ENCODE measurements at regions not wholly inside any gene's neighbourhood (a gene's known extent, or its start where the extent isn't known, plus 50 kb on each side); places are given as distances from the start of the nearest gene placed in this dataset.

- no peak overlapping the region for H3K27ac ChIP-seq (ENCODE audit: low read depth, low read length, severe bottlenecking)
- no peaks in the 10 kb centered on the region for H3K4me1 ChIP-seq (ENCODE audit: control insufficient read depth, insufficient read depth, low read length, poor library complexity, severe bottlenecking)
- H3K4me3 ChIP-seq (ENCODE audit: extremely low read depth, insufficient read depth, low read length, poor library complexity, severe bottlenecking) = no peak overlapping the region
- 100% methylated on average over 1 of the region's 1 CpG; no CpG with 5 or more reads in 1 of the 2 experiments for WGBS, 2 experiments (ENCODE audit: insufficient coverage in 2 of 2)
- H3K9me3 ChIP-seq (ENCODE audit: control insufficient read depth, low read length) = no peaks in the 10 kb centered on the region
- H3K36me3 ChIP-seq (ENCODE audit: control insufficient read depth, insufficient read depth, low read length) = no peaks in the 10 kb centered on the region
Observed at GRCh38 chr11:110966131-110966530, 253.9 kb upstream of the ARHGAP20 start.

DNA sequence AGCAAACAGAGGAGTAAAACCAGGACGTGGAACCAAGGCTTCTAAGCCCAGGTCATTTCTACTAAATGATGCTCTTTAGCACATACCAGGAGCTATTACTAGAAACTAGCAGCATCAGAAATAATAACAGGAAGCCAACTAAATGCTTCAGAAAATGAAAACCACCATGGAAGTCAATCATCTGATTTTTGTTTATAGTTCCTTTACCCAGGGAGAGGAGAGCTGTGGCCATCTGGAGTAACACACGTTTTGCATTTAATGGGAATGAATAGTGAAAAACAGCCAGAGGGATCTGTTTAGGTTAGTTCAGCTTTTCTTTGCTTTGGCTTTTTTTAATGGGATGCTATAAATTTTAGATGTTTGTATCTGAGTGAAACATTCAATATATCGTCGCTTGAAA, 250.7 kb upstream of the ARHGAP20 start:
- no peaks in the 10 kb centered on the region for H3K9me3 ChIP-seq (ENCODE audit: control insufficient read depth, low read length)
- no peaks in the 10 kb centered on the region for H3K36me3 ChIP-seq (ENCODE audit: control insufficient read depth, insufficient read depth, low read length)
- no peak overlapping the region for H3K4me3 ChIP-seq (ENCODE audit: extremely low read depth, insufficient read depth, low read length, poor library complexity, severe bottlenecking)
- 79 to 86% methylated on average over 1 to 2 of the region's 4 CpGs for WGBS, 2 experiments (ENCODE audit: insufficient coverage in 2 of 2)
- H3K4me1 ChIP-seq (ENCODE audit: control insufficient read depth, insufficient read depth, low read length, poor library complexity, severe bottlenecking) = no peaks in the 10 kb centered on the region
- no peak overlapping the region for H3K27ac ChIP-seq (ENCODE audit: low read depth, low read length, severe bottlenecking)

DNA sequence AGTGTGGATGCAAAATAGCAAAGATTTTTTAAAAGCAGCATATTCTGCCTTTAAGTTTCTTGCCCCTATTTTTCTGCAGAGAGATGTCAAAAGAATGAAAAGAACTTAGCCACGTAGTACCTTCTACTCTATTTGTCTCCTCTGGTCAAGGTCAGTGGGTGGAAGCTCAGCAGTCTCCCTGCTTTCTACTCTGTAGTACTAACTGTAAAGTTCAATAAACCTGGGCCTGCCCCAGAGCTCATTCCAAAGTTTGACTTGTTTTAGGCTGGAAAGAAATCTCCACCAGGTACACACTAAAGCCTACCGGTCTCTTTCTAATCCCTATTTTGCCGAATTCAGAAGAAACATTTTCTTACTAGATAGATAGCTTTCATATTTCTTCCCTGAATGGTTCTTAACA, 247.9 kb upstream of the ARHGAP20 start:
- Histone ChIP-seq H3K36me3 (ENCODE audit: control insufficient read depth, insufficient read depth, low read length) (no peaks in the 10 kb centered on the region), H3K4me3 (ENCODE audit: extremely low read depth, insufficient read depth, low read length, poor library complexity, severe bottlenecking) (no peak overlapping the region), H3K9me3 (ENCODE audit: control insufficient read depth, low read length) (no peaks in the 10 kb centered on the region), H3K27ac (ENCODE audit: low read depth, low read length, severe bottlenecking) (no peak overlapping the region), H3K4me1 (ENCODE audit: control insufficient read depth, insufficient read depth, low read length, poor library complexity, severe bottlenecking) (no peaks in the 10 kb centered on the region)
- WGBS, 2 experiments (ENCODE audit: insufficient coverage in 2 of 2) = 71 to 90% methylated on average over 1 to 3 of the region's 3 CpGs

GRCh38 chr11:110958216-110958615, 246.0 kb upstream of the ARHGAP20 start:
- H3K27ac ChIP-seq (ENCODE audit: low read depth, low read length, severe bottlenecking) = no peak overlapping the region
- H3K4me3 ChIP-seq (ENCODE audit: extremely low read depth, insufficient read depth, low read length, poor library complexity, severe bottlenecking) = no peak overlapping the region
- no CpG with 5 or more reads among the region's 4 CpGs for WGBS, 2 experiments (ENCODE audit: insufficient coverage in 2 of 2)
- no peaks in the 10 kb centered on the region for H3K4me1 ChIP-seq (ENCODE audit: control insufficient read depth, insufficient read depth, low read length, poor library complexity, severe bottlenecking)
- H3K36me3 ChIP-seq (ENCODE audit: control insufficient read depth, insufficient read depth, low read length) = no peaks in the 10 kb centered on the region
- H3K9me3 ChIP-seq (ENCODE audit: control insufficient read depth, low read length) = no peaks in the 10 kb centered on the region

- H3K9me3 ChIP-seq (ENCODE audit: control insufficient read depth, low read length) = no peaks in the 10 kb centered on the region
- no peak overlapping the region for H3K27ac ChIP-seq (ENCODE audit: low read depth, low read length, severe bottlenecking)
- 80 to 86% methylated on average over 1 of the region's 2 CpGs for WGBS, 2 experiments (ENCODE audit: insufficient coverage in 2 of 2)
- no peaks in the 10 kb centered on the region for H3K4me1 ChIP-seq (ENCODE audit: control insufficient read depth, insufficient read depth, low read length, poor library complexity, severe bottlenecking)
- no peaks in the 10 kb centered on the region for H3K36me3 ChIP-seq (ENCODE audit: control insufficient read depth, insufficient read depth, low read length)
- H3K4me3 ChIP-seq (ENCODE audit: extremely low read depth, insufficient read depth, low read length, poor library complexity, severe bottlenecking) = no peak overlapping the region
Observed at GRCh38 chr11:110955776-110956175, 243.5 kb upstream of the ARHGAP20 start.

- WGBS, 2 experiments (ENCODE audit: insufficient coverage in 2 of 2) = 85 to 92% methylated on average over 2 to 4 of the region's 4 CpGs
- Histone ChIP-seq H3K36me3 (ENCODE audit: control insufficient read depth, insufficient read depth, low read length) (no peaks in the 10 kb centered on the region), H3K4me3 (ENCODE audit: extremely low read depth, insufficient read depth, low read length, poor library complexity, severe bottlenecking) (no peak overlapping the region), H3K4me1 (ENCODE audit: control insufficient read depth, insufficient read depth, low read length, poor library complexity, severe bottlenecking) (no peaks in the 10 kb centered on the region), H3K9me3 (ENCODE audit: control insufficient read depth, low read length) (no peaks in the 10 kb centered on the region), H3K27ac (ENCODE audit: low read depth, low read length, severe bottlenecking) (no peak overlapping the region)
Observed at GRCh38 chr11:110951950-110952503, 239.8 kb upstream of the ARHGAP20 start.

- no peaks in the 10 kb centered on the region for H3K36me3 ChIP-seq (ENCODE audit: control insufficient read depth, insufficient read depth, low read length)
- H3K9me3 ChIP-seq (ENCODE audit: control insufficient read depth, low read length) = no peaks in the 10 kb centered on the region
- WGBS, 2 experiments (ENCODE audit: insufficient coverage in 2 of 2) = 89 to 100% methylated on average over 1 to 3 of the region's 5 CpGs
- no peaks in the 10 kb centered on the region for H3K4me1 ChIP-seq (ENCODE audit: control insufficient read depth, insufficient read depth, low read length, poor library complexity, severe bottlenecking)
- H3K27ac ChIP-seq (ENCODE audit: low read depth, low read length, severe bottlenecking) = no peak overlapping the region
- no peak overlapping the region for H3K4me3 ChIP-seq (ENCODE audit: extremely low read depth, insufficient read depth, low read length, poor library complexity, severe bottlenecking)
Observed at GRCh38 chr11:110951037-110951949, 239.1 kb upstream of the ARHGAP20 start.

- H3K4me1 ChIP-seq (ENCODE audit: control insufficient read depth, insufficient read depth, low read length, poor library complexity, severe bottlenecking) = no peaks in the 10 kb centered on the region
- no peak overlapping the region for H3K27ac ChIP-seq (ENCODE audit: low read depth, low read length, severe bottlenecking)
- WGBS, 2 experiments (ENCODE audit: insufficient coverage in 2 of 2) = 91 to 93% methylated on average over 2 to 3 of the region's 3 CpGs
- H3K9me3 ChIP-seq (ENCODE audit: control insufficient read depth, low read length) = no peaks in the 10 kb centered on the region
- no peaks in the 10 kb centered on the region for H3K36me3 ChIP-seq (ENCODE audit: control insufficient read depth, insufficient read depth, low read length)
- H3K4me3 ChIP-seq (ENCODE audit: extremely low read depth, insufficient read depth, low read length, poor library complexity, severe bottlenecking) = no peak overlapping the region
Observed at GRCh38 chr11:110948112-110948511, 235.9 kb upstream of the ARHGAP20 start.

- WGBS, 2 experiments (ENCODE audit: insufficient coverage in 2 of 2) = 81 to 86% methylated on average over 3 of the region's 3 CpGs
- Histone ChIP-seq H3K9me3 (ENCODE audit: control insufficient read depth, low read length) (no peaks in the 10 kb centered on the region), H3K4me3 (ENCODE audit: extremely low read depth, insufficient read depth, low read length, poor library complexity, severe bottlenecking) (no peak overlapping the region), H3K36me3 (ENCODE audit: control insufficient read depth, insufficient read depth, low read length) (no peaks in the 10 kb centered on the region), H3K4me1 (ENCODE audit: control insufficient read depth, insufficient read depth, low read length, poor library complexity, severe bottlenecking) (no peaks in the 10 kb centered on the region), H3K27ac (ENCODE audit: low read depth, low read length, severe bottlenecking) (no peak overlapping the region)
Observed at GRCh38 chr11:110947096-110947495, 234.9 kb upstream of the ARHGAP20 start.

DNA sequence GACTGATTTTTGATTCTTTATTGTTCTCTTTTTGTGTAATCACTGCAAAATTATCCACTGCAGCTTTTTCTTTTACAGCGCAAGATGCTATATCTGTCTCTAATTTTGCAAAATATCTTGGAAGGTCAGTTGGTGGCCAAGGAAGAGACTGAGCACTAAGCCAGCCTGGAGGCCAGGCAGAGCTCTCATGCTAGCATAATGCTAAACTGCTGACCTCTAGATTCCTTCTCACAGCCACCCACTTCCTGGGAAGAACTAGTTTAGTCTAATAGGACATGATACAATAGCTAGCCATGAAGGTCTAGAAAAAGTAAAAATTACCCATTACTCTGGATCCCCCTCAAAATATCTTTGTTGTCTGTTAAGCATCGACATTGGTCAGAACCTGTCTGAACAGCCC, 227.2 kb upstream of the ARHGAP20 start:
- 100% methylated on average over 1 of the region's 2 CpGs for WGBS, 2 experiments (ENCODE audit: insufficient coverage in 2 of 2)
- no peaks in the 10 kb centered on the region for H3K36me3 ChIP-seq (ENCODE audit: control insufficient read depth, insufficient read depth, low read length)
- no peak overlapping the region for H3K27ac ChIP-seq (ENCODE audit: low read depth, low read length, severe bottlenecking)
- no peaks in the 10 kb centered on the region for H3K4me1 ChIP-seq (ENCODE audit: control insufficient read depth, insufficient read depth, low read length, poor library complexity, severe bottlenecking)
- H3K9me3 ChIP-seq (ENCODE audit: control insufficient read depth, low read length) = no peaks in the 10 kb centered on the region
- no peak overlapping the region for H3K4me3 ChIP-seq (ENCODE audit: extremely low read depth, insufficient read depth, low read length, poor library complexity, severe bottlenecking)

All from mesodermal cell (in vitro differentiated cells).